ENCODE measurements at regions not wholly inside any gene's neighbourhood (a gene's known extent, or its start where the extent isn't known, plus 50 kb on each side); places are given as distances from the start of the nearest gene placed in this dataset.

- no peak for TF ChIP-seq POLR2A (IDR thresholded peaks at IDR 0.05; ENCODE audit: low read length)
- no peak for TF ChIP-seq GATA1 (IDR thresholded peaks at IDR 0.05; ENCODE audit: low read depth, low read length)
Observed at GRCh38 chr6:112649853-112650252, 302.7 kb downstream of the RFPL4B start.
